ENCODE measurements at regions not wholly inside any gene's neighbourhood (a gene's known extent, or its start where the extent isn't known, plus 50 kb on each side); places are given as distances from the start of the nearest gene placed in this dataset.

- Histone ChIP-seq H3K27ac (ENCODE audit: control insufficient read depth, insufficient read depth, low read length) (no peak overlapping the region), H3K4me1 (ENCODE audit: control insufficient read depth, extremely low read depth, insufficient read depth, low read length) (no peaks in the 10 kb centered on the region), H3K79me2 (ENCODE audit: control insufficient read depth, insufficient read depth, low read length) (no peaks in the 10 kb centered on the region), H4K20me1 (ENCODE audit: control insufficient read depth, extremely low read depth, insufficient read depth, low read length) (no peaks in the 10 kb centered on the region), H3K4me2 (ENCODE audit: control insufficient read depth, extremely low read depth, insufficient read depth, low read depth, low read length) (no peak overlapping the region), H3K36me3 (ENCODE audit: control insufficient read depth in 2 of 2, extremely low read depth in 1 of 2, insufficient read depth in 2 of 2, low read length in 2 of 2) (no peaks in the 10 kb centered on the region), H3K27me3 (ENCODE audit: control insufficient read depth, extremely low read depth, insufficient read depth, low read length) (no peaks in the 10 kb centered on the region), H3K4me3 (ENCODE audit: control insufficient read depth in 2 of 3, extremely low read depth in 1 of 3, insufficient read depth in 2 of 3, low read depth in 1 of 3, low read length in 3 of 3) (no peak overlapping the region), H3K9me3 (ENCODE audit: control insufficient read depth, low read depth, low read length) (no peaks in the 10 kb centered on the region), H3K9ac (ENCODE audit: control insufficient read depth, extremely low read depth, insufficient read depth, low read length) (no peak overlapping the region), H2AFZ (ENCODE audit: control insufficient read depth, low read length) (no peak overlapping the region), H3K9me1 (ENCODE audit: control insufficient read depth, extremely low read depth, insufficient read depth, low read length) (no peaks in the 10 kb centered on the region)
- DNase-seq (ENCODE audit: low read depth, low spot score) (no peak), FAIRE-seq (no peak)
- TF ChIP-seq EZH2 (IDR thresholded peaks at IDR 0.05; ENCODE audit: low read length), result no peak
- TF ChIP-seq CTCF (optimal IDR thresholded peaks at IDR 0.05 in 1 of 3, IDR thresholded peaks at IDR 0.05 in 1 of 3, conservative IDR thresholded peaks at IDR 0.05 in 1 of 3; ENCODE audit: extremely low read depth in 1 of 3, insufficient read depth in 2 of 3, low read length in 3 of 3), result no peak
- dilution Hi-C loops (cut with MboI; ENCODE audit: extremely low pct_ligation_motif_present, low sequenced_read_pairs), result no loop called here
These were observed 209.8 kb upstream of the ZNF462 start for GRCh38 chr9:106653213-106653612.

DNA sequence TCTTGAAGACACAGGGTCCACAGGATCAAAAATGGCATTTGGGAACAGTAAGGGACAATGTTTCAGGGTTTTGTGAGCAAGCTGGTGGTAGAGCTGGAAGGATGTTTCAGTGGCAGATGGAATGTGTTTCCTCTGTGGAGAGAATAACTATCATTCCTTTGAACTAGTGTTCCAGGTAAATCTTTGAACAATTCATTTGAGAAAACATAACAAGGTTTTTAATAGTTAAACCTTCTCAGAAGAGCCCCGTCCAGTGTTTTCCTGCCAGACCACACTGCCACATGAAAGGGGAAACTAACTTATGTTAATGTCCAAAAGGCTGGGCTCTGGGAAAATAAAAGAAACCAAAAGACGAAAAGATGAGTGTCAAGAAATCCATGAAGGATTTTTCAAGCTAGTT is 207.0 kb upstream of the ZNF462 start:
- Histone ChIP-seq H3K36me3 (ENCODE audit: control insufficient read depth in 2 of 2, extremely low read depth in 1 of 2, insufficient read depth in 2 of 2, low read length in 2 of 2) (no peaks in the 10 kb centered on the region), H3K9me3 (ENCODE audit: control insufficient read depth, low read depth, low read length) (no peaks in the 10 kb centered on the region), H2AFZ (ENCODE audit: control insufficient read depth, low read length) (no peak overlapping the region), H3K4me2 (ENCODE audit: control insufficient read depth, extremely low read depth, insufficient read depth, low read depth, low read length) (no peak overlapping the region), H3K4me1 (ENCODE audit: control insufficient read depth, extremely low read depth, insufficient read depth, low read length) (no peaks in the 10 kb centered on the region), H3K27ac (ENCODE audit: control insufficient read depth, insufficient read depth, low read length) (no peak overlapping the region), H3K4me3 (ENCODE audit: control insufficient read depth in 2 of 3, extremely low read depth in 1 of 3, insufficient read depth in 2 of 3, low read depth in 1 of 3, low read length in 3 of 3) (no peak overlapping the region), H4K20me1 (ENCODE audit: control insufficient read depth, extremely low read depth, insufficient read depth, low read length) (no peaks in the 10 kb centered on the region), H3K79me2 (ENCODE audit: control insufficient read depth, insufficient read depth, low read length) (no peaks in the 10 kb centered on the region), H3K9ac (ENCODE audit: control insufficient read depth, extremely low read depth, insufficient read depth, low read length) (no peak overlapping the region), H3K9me1 (ENCODE audit: control insufficient read depth, extremely low read depth, insufficient read depth, low read length) (no peaks in the 10 kb centered on the region), H3K27me3 (ENCODE audit: control insufficient read depth, extremely low read depth, insufficient read depth, low read length) (no peaks in the 10 kb centered on the region)
- DNase-seq (ENCODE audit: low read depth, low spot score), result no peak
- TF ChIP-seq CTCF (optimal IDR thresholded peaks at IDR 0.05 in 1 of 3, IDR thresholded peaks at IDR 0.05 in 1 of 3, conservative IDR thresholded peaks at IDR 0.05 in 1 of 3; ENCODE audit: extremely low read depth in 1 of 3, insufficient read depth in 2 of 3, low read length in 3 of 3) (no peak), EZH2 (IDR thresholded peaks at IDR 0.05; ENCODE audit: low read length) (no peak)
- FAIRE-seq, result no peak
- dilution Hi-C loops (cut with MboI; ENCODE audit: extremely low pct_ligation_motif_present, low sequenced_read_pairs), result no loop called here
